NCI-H345 (cell line): ENCODE measurements at regions not wholly inside any gene's neighbourhood (a gene's known extent, or its start where the extent isn't known, plus 50 kb on each side); places are given as distances from the start of the nearest gene placed in this dataset.
A peak's percentile ranks its signal among the peaks of the same experiment; 100 is the strongest.

ENCODE experiments used
- DNase-seq: peaks from one replicate; lab custom pipeline; 2025; lab: John Stamatoyannopoulos, UW

DNA sequence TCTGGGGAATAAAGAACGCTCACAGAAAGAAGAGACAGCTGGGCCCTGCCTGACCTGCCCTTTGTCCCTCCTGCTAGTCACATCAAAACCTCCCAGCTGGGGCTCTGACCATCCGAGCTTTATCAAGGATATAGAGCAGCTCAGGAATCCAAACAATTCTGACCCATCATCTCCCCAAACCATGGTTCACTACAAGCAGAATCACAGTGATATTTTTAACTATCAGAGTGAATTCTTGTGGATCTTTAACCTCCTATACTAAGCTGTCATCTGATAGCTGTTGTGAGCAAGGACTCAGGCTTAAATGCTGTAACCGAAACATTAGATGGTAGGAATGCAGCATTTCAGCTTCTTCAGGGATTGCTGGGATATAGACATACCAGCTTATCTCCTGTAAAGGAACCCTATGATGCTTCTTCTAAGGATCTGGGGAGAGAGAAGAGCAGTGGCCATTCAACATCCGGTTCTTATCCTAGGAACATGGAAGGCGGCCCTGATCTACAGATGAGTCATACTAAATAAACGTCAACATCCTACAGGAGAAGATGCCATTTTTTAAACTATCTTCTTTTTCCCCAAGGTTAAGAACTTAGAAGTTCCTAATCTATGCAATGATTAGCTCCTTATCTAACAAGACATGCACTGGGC lies 84.7 kb upstream of the AKIP1 start:
- DNase-seq: no peak

DNA sequence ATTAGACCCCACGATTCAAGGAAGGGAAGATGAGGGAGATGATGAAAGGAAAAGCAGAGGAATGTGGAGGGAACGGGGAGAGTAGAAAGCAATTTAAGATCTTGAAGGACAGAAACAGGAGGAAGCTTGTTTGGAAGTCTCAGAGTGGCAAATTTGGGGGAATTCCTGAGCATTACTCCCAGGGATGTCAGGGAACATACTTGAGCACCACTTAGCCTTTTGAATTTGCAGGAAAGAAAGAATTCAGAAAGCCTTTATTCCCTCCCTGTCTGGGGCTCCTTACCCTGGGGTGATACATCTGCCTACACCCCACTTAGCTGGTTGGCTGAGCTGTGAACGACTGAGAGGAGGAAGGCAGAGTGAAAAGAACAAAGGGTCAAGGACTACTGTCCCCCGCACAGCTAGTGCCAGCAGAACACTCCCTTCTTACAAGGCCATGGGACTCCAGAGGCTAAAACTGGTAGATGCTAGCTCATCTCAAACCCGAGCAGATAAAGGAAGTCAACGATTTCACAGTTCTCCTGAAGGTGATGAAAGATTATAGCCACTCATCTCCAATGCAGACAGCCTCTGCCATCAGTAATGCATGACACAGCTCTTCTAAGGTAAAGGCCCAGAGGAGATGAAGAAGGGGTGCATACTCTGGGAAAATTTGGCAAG lies 84.0 kb upstream of the AKIP1 start:
- DNase-seq: no peak

DNA sequence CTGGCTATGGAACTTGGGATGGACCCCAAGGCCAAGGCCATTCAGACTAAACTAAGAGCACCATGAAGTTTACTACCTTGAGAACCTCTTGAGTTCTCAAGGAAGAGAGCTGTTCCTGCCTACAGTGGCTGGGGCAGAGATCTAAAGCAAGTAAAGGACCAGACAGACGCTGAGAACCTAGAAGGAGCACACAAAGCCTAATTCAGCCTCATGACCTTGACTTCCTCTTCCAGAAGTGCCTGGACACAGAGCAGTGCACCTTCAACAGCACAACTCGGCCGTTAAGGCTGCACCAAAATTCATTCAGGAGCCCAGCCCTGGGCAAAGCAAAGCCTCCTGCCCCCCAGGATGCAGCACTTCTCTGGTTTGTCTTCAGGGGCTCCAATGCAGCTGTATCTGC lies 82.9 kb upstream of the AKIP1 start:
- no peak for DNase-seq

DNA sequence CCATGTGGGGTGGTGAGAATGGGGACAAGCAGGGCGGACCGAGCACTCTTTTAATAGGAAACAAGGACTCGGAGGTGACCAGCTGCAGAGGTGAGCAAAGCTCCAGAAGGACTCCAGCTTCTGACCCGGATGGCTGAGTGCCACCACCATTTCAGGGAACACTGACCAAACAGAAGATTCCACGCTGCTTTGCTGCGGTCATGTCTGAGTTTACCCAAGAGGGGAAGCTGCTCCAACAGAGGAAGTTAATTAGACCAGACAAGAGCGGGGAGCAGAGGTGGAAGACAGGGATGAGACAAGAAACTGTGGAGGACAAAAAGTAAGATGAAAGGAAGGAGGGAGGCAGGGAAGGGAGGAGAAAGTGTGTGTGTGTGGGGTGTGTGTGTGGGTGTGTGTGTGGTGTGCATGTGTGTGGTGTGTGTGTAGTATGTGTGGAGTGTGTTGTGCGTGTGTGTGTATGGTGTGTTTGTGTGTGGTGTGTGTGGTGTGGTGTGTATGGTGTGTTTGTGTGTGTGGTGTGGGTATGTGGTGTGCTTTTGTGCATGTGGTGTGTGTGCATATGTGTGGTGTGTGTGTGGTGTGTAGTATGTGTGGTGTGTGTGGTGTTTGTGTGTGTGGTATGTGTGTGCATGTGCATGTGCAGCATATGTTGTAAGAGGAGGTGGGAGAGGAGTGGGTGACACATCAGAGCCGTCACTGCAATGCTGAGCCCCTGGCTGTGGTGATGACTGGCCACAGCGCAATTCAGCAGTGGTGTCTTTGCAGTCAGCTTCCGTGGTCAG lies 82.2 kb upstream of the AKIP1 start:
- no peak for DNase-seq

DNA sequence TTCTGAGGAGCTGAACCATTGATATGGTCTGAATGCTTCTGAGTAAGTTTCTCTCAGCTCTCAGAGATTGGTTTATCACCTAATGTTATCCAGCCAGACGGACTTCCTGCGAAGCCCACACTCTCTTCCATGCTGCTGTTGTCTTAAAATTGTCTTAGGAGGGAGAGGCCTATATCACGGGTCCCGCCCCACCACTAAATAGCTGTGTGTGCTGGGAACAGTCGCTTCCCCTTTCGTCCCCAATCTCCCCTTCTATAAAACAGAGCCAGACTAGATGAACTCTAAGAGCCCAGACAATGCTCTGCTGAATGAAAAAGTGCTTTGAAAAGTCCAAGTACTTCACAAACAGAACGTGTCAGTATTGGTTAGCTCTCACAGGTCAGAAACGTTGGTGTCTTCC lies 81.4 kb upstream of the AKIP1 start:
- no peak for DNase-seq

DNA sequence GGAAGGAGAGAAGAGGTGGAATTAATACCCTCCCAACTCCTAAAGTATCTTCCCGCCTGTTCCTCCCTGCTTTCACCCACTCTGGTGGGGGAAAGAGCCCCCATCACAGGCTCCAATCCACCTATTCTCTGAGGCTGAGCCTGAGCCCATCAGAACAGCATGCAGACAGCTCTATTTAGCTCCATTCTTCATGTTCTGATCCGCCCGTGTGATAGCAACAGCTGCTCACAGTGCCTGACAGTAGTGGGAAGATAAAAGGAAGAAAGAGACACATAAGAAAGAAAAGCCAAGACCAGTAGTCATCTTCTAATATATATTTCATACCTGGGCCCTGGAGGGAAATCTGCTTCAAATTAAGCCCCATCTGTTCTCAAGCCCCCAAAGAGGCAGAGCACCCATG lies 80.3 kb upstream of the AKIP1 start:
- no peak for DNase-seq

DNA sequence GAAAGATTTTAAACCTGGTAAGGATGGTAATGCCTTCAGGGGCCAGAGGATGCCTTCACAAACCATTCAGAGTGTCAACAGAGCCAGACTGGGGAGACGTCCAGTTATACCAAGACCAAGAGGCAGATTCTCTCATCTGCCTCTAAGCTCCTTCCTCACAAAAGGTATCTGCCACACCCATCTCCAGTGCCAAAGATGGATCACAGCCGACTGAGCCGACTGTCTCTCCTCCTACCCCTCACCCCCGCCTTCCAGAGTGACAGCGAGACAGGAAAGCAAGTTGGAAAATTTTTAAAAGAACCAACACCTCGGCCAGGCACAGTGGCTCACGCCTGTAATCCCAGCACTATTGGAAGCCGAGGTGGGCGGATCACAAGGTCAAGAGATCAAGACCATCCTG lies 79.1 kb upstream of the AKIP1 start:
- DNase-seq: no peak

DNA sequence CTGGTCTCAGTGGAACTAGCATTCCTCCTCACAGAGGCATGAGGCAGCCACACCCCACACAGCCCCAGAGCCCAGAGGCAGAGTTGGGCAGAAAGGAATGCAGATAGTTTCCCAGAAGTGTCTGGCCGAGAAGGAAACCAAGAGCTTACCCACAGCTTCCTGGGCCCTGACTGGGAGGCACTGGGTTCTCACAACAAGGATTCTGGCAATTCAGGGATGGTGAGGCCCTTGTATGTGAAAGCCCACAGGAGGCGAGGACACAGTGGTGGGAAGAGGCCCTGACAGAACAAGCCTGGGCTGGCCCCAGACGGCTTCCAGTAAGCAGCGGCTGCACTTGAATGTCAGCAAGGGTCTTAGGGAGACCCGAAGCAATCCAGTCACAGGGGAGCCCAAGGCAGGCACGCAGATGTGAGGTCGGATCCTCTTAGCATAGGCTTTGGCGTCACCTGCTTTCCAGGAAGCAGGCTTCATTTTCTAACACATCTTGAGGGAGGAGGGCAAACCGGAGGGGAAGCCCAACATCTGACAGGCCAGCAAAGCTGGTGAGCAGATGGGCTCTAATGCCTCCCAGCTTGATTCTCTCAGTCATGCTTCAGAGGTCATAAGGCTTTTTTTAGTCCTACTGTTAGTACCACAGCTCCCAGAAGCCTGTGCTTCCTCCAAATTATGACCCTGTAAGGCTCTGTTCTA lies 78.3 kb upstream of the AKIP1 start:
- DNase-seq: peak; percentile 17

DNA sequence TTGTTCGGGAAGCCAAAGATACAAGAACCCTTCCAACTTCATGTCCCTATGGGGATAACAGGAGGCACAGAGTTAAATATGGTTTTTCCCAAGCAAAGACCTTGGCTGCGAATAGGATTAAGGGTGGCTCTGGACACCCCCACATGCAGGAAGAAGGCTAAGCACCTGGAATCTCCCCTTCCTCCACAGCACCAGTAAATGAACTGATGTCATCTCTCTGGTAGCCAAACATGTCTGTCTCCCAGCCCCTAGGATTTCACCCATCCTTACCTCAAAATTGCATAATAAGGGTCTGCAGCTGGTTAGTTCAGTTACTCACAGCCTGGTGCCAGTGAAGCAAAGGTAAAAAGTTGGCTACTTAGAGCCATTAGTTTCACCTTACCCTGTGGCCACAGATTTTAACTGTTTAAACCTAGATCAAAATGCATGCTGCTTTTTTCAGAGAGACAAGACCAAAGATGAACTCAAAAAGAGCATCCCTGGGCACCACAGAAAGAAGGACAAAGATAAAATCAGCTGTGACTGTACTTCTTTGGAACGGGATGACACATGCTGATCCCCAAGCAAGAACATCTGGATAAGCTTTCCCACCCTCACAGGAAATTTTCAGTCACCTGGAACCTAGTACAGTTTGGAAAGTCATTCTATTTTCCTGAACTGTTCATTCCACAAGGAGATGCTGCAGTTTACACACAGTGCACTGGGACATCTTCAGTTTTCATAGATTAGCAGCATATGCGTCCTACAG lies 77.2 kb upstream of the AKIP1 start:
- no peak for DNase-seq

DNA sequence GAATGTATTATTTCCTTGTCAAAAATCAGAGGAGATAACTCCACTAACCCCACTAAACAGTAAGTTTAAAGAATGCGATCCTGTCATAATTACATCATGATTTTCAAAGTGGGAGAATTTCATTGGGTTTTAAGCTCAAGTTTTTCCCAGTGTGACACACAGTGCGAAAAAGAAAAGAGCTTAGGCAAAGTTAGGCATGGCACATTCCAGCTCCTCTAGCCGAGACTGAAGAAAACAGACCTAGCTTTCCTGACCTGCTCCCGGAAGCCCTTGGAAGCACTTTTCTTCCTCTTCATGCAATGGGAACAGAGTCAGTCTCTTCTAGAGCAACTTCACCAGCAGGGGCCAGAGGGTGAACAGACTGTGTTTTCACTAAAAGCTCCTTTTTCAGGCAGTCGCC lies 76.6 kb upstream of the AKIP1 start:
- DNase-seq: no peak

DNA sequence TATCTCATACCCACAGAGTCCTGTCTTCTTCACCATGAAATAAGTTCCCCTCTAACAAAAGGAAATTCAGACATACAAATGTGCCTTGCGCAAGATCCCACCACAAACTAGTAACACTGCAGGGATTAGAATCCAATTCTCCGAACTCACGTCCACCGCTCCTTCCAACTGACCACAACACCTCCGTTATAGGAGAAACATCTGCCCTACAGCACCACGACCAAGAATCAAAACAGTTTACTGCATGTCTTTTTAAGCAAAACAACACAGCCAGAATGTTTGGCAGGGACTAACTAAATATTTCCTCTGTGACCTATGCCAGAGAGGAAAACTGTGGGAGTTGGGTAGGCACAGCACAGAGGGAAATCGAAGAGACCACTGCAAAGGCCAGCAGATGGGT lies 72.7 kb upstream of the AKIP1 start:
- no peak for DNase-seq

DNA sequence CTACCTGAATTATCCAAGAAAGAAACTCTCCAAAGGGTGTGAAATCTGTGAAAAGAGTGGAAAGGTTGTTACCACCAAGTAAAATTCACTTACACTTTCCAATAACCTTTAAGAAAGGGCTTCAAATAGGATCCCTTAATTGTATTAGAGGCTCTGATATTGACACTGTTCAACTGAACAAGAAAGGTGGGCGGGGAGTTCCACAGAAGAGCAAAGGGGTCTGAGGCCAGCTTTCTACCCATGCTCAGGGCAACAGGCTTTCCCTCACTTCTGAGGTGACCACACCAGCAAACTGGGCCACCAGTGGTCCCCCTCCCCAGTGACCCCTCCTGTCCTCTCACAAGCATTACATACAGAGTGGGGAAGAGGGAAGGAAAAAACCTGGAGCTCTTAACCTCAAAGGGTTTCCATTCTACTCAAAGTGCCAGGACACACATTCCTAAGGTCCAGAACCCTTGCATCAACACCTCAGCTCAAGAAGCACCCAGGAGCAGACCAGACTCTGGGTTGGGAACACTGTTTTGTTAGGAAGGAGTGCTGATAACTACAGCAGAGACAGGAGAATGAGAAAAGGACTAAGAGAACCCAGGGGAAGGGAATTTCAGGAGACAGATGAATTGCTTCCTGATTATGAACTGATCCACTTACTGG lies 71.6 kb upstream of the AKIP1 start:
- no peak for DNase-seq

DNA sequence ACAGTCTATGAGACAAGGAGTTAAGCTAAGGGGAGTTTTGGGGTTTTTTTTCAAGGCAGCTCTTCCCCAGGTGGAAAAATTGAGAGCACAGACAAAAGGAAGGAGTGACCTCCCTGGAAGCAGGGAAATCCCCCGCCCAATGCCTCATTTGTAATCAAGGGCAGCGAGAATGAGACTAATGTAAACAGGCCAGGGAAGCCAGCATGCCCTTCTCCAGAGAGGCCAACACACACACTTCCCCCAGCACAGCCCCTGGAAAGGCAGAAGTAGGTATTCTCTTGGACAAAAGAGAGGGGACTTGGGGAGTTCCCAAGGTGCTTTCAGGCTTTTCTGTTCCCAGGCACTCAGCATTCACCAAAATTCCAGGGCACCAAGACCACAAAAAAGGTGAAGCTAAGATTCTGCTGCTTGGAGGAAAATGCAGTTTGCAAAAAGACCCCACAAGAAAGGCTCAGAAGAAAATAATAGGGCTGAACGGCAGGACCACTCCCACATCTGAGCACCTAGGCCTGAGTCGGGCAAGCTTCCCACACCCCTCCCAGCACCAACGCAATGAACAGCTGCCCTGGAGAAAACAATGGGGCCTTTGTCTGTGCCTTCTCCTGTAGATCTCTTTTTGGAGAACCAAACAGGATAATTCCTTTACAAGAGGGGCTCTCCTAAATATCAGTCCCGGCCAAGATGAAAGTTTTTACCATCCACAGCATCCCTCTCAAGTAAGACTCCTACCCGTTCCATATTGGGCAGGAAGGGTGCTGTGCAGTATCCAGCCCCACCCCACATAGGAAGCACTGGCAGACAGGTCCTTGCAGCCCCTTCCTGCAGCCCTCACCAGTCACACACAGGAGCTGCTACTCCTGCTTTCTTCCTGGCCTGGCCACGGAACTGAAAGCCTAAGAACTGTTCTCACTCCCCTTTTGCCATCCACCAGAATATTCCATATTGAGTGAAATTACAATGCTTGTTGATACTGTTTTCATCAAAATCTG lies 70.7 kb upstream of the AKIP1 start:
- no peak for DNase-seq

DNA sequence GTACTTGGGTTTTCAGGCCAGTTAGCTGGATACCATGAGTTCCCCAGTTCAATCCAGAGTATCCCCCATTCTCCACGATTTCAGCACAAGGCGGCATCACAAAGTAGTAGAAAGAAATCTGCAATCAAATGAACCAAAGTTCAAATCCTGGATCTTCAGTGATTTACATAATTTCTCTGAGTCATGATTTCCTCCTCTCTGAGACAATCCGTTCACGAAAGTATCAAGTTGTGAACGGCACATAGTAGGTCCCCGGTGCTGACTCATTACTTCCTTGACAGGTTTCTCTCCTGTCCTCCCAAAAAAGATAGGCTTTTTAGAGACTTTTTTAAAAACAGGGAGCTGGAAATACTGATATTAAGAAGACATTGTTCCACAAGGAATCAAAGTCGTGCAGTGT lies 69.1 kb upstream of the AKIP1 start:
- DNase-seq: no peak

DNA sequence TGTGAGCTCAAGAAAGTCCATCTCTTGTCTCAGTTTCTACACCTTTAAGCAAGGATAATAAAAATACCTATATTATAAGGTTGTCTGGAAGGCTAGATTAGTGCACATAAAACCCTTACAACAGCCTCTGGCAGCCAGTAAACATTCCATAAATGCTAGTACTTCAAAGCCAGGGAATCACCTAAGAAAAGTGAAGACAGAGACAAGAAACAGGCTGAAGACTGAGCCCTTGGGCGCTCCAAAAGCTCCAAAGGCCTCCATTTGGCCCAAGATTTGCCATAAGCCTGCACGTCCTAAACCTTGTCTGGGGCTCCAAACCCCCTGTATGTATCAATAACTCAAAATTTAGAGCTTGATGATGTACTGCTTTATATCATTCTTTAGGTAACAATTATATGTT lies 52.2 kb upstream of the AKIP1 start:
- no peak for DNase-seq
